Adrenal gland (tissue), 5 donors: ENCODE measurements at regions not wholly inside any gene's neighbourhood (a gene's known extent, or its start where the extent isn't known, plus 50 kb on each side); places are given as distances from the start of the nearest gene placed in this dataset.

Experiments
- CTCF ChIP-seq, 6 experiments: fragments of 450-650 bp in 4 of 6; fragments of 200-600 bp in 2 of 6; sonication (generic) in 1 of 6; IDR thresholded peaks; 1 replicate in 5 of 6; 2 replicates in 1 of 6; pipeline versions ENCODE4 v1.5.1 to v1.8.0; 2016 to 2021; ENCODE audit warnings: antibody characterized with exemption in 6 of 6, mild to moderate bottlenecking in 2 of 6, moderate library complexity in 1 of 6
- POLR2A ChIP-seq, 2 donors: fragments of 450-650 bp; IDR thresholded peaks; one replicate each; pipeline ENCODE4 v1.6.1; 2017; ENCODE audit warnings: antibody characterized with exemption in 2 of 2, mild to moderate bottlenecking in 2 of 2, moderate library complexity in 1 of 2
- donor health status: DM: no; HTN: no; CAD: no.

DNA sequence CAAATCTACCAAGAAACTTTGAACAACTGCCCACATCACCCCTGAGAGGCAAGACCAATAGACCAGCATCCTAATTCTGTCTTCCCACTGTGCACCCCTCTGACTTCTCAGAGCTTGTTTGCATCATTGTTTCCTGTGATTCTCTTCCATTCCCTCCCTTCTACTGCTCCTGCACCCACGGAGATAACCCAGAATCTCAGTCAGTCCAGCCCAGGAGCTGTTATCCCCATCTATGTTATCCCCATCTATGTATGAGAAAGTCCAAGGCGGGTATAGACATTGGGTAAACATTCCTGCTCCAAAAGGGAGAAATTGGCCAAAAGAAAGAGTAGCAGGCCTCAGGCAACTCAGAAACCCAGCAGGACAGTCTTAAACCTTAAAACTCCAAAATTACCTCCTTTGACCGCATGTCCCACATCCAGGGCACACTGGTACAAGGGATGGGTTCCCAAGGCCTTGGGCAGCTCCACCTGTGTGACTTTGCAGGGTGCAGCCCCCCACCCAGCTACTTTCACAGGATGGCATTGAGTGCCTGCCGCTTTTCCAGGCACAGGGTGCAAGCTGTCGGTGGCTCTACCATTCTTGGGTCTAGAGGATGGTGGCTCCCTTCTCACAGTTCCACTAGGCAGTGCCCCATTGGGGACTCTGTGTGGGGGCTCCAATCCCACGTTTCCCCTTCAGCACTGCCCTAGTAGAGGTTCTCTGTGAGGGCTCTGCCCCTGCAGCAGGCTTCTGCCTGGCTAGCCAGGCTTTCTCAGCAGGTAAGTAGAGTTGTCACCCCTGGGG, 414.8 kb downstream of the NPHP4 start:
- TF ChIP-seq CTCF (IDR thresholded peaks at IDR 0.05) (no peak), POLR2A (IDR thresholded peaks at IDR 0.05) (no peak)
